IPS DF 19.7 (cell line): ENCODE measurements at regions not wholly inside any gene's neighbourhood (a gene's known extent, or its start where the extent isn't known, plus 50 kb on each side); places are given as distances from the start of the nearest gene placed in this dataset.
A peak's percentile ranks its signal among the peaks of the same experiment; 100 is the strongest.

Experiments
- DNase-seq: peaks from one replicate; pipeline ENCODE4 v3.0.0-alpha.2; 2013; ENCODE audit warnings: low read depth, low spot score

- no peak for DNase-seq
Measured at GRCh38 chr4:52231526-52231925, 180.4 kb downstream of the SPATA18 start.

DNA sequence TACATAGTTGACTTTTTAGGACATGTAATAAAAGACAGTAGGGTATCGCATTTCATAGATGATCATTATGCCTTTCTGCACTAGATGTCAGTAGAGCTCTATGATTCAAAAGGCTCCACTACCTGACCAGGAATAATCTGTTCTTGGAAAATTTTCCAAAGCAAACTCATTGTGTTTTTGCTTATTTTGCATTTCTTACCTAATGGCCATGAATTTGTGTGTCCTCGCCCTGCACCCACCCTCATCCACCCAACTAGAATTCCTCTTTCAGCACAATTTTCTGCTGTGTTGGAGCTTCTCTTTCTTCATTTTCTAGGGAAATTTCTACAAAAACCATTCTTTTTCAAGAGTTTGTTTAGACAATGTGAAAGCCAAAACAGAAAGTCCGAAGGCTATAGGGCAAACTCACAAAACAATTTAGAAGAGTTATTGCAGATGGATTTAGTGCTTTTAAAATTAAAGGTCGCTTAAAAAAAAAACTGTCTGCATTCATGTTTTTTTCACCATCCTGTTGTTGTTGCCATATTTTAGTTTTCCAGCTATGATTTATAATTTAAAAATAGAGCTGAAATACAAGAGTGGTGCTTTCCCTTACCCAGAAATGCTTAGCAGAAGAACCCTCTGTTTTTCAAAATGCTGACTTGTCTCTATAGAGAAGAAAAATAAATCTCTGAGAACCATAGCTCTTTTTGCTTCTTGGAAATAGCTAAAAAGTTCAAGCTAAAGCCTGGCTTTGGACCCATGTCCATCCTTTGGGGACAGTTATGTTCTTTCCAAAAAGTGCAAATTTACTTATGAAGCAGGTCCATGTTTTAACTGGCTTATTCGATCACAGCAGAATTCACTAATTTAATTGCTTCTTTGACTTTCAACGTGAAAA, 183.7 kb downstream of the SPATA18 start:
- DNase-seq, result peak; percentile 3

DNA sequence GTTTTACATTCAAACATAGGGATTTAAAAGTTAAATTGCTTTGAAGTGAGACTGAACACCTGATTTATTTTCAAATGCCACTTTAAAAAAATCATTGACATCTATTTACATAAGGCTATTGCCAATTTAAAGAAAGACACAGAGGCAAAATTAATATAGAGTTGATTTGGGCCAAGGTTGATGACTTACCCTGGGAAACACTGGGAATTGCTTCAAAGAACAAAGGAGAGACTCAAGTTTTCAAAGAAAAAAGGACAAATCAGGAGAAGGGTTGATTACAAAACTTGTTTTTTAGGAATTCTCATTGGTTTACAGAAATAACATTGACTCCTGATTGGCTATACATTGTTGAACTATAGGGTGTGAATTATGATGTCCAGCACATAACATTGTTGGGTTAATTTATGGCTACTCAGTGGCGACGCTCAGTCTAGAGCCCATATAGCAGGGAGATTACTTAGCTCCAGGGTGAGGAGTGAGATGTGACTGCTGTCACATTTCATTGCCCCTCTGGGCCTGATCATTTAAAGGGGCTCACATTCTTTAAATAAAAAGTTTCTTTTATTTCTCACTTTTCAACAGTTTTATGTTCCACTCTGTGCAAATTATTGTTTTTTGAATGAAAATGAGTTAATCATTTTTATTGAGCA, 184.6 kb downstream of the SPATA18 start:
- no peak for DNase-seq

DNA sequence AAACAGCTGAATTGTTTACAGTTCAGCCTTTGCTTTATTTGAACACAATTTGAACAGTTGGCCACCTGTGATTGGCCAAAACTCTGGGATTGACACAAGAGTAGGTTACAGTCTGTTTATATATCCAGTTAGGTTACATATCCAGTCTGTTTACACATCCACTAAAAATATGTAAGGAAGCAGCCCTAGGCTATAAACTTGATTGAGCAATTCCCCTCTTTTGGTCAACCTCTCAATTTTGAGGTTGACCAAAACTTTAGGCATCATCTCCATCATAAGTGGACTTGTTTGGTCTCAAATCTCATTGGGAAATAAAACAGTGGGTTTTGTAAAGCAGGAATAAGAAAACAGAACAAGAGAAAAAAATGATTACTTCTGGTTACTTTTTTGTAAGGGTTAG, 190.8 kb downstream of the SPATA18 start:
- DNase-seq, result no peak

DNA sequence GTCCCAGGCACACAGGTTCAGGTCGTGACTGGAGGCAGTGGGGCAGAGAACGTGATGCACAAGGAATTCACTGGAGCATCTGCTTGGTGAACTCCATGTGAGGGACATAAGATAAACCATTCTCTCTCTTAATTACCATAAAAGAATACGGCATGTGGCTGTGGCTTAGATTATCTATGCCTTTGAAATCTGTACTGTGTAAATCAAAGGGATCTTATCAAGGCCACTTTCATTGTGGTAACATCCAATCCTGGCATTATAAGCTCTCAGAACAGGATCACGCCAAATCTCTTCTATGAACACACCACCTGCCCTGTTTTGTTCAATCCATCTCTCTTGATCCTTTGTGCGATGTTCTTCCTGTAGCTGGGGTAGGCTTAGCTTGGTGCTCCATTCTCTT, 192.3 kb downstream of the SPATA18 start:
- DNase-seq, result no peak

GRCh38 chr4:52244103-52244775, 193.1 kb downstream of the SPATA18 start:
- DNase-seq, result no peak

DNA sequence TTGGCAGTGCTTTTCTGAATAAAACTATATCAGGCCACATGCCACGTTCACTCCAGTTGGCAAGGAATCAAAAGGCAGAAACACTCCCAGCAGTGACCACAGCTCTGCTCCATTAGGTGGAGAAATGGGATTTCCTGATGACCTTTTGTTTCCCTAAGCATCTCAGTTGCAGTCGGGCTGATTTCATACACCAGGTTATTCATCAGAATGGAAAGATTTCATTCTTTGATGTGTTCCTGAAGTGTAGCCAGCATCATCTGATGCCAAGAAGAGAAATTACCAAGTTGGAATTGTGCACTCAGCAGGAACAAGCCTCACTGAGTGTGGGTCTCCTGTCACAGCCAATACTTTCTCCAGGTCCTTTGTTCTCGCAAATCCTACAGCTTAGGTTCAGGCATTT, 193.7 kb downstream of the SPATA18 start:
- no peak for DNase-seq

- no peak for DNase-seq
Measured at GRCh38 chr4:52246827-52247226, 195.7 kb downstream of the SPATA18 start.

DNA sequence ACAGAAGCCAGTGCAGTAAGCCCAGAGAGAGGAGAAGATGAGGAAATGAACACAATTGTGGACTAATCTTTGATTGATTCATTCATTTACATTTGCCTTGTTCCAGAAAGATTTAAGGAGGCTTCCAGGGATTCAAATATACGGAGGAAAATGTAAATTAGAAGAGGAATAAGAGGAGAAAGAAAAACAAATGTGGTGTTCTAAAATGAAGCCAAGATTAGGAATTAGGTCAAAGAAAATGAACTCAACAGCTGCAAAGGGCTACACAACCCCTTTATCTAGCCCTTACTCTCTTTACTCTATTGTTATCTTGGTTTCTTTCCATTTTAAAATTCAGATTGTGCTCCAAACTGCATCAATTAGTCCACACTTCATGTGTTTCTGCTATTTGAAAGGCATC, 196.8 kb downstream of the SPATA18 start:
- DNase-seq, result no peak

DNA sequence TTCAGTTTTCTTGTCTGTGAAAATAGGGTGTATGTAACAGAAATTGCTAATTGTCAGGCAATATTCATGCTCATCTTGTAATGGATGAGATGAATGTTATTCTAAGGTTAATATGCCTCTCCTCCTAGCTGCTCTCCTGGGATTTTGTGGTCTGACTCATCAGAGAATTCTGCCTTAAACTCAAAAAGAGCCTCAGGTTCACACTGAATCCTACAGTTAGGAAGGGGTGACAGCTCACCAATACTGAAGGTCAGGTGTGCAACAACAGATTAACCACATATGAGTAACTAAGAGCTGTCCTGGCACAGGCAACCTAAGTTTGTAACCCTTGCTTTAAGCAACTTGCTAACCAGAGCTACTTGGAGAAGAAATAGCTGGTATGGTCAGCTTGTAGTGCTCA, 197.7 kb downstream of the SPATA18 start:
- no peak for DNase-seq

DNA sequence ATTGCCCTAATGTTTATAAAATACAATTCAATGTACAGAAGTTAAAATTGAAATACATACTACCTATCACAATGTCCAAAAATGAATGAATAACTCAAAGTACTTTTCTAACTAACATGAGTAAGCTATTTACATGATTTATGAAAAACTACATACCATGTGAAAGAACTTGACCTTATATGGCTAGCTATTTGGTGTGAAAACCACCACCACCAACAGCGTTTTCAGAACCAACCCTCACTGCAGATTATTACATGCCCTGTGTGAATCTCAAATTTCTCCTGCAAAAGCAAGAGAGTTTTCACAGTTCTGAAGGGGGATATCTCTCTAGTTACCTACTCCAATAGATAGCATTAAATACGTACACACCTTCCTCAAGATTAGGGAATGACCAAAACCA, 198.5 kb downstream of the SPATA18 start:
- DNase-seq, result no peak

GRCh38 chr4:52250154-52250553, 199.1 kb downstream of the SPATA18 start:
- no peak for DNase-seq

GRCh38 chr4:52251864-52252263, 200.8 kb downstream of the SPATA18 start:
- DNase-seq, result no peak

DNA sequence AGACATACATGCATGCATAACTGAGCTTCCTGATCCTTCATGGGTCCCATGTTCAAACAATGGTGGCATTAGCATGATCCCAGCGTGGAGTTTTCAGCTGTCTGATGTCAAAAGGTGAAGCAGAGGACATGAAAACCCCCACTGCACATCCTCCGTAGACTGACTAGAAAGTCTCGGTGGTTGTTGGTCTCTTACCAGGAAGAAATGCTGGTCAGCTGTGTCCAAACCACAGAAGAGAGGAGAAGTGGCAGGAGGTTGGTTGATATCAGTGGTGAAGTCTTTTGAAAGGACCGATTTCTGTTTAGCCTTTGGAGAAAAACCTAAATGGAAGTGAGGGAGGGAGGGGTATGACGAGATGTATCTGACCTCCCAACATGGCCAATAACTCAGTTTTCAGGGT, 201.9 kb downstream of the SPATA18 start:
- DNase-seq, result no peak

DNA sequence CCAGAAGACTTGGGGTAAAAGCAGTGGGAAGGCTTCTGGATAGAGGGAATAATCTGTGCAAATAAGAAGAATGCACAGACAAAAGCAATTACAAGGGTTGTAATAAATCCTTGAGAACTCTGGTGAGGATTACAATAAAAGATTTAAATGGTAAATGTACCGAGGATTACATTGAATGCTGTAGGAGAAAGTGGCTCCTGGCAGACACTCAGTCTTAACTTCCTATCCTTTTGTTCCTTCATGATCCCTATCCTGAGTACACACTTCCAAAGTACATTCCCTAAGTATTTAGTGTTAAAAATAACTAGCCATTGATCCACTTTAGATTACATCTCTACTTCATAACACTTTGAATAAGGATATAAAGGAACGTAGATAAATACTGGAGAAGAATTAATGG, 205.4 kb downstream of the SPATA18 start:
- no peak for DNase-seq

GRCh38 chr4:52259978-52260377, 208.9 kb downstream of the SPATA18 start:
- DNase-seq, result no peak

GRCh38 chr4:52260514-52261210, 209.6 kb downstream of the SPATA18 start:
- DNase-seq, result no peak

DNA sequence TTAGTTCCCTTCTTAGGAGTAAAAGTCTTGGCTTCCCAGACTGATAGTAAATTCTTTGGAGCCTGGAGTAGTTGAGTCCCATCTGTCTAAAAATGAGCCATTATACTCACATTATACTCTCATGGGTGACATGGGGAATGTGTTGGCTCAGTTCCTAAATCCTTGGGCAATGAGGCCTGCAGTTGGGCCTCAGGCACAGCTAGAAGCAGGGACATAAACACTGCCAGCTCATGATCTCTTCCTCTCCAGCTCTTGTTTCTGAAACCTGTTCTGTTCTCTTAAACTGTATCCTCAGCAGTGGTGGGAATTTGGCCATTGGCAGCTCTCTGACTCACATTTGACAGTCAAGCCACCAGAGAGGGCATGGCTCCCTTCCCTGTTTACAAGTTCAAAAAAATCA, 212.5 kb downstream of the SPATA18 start:
- no peak for DNase-seq

DNA sequence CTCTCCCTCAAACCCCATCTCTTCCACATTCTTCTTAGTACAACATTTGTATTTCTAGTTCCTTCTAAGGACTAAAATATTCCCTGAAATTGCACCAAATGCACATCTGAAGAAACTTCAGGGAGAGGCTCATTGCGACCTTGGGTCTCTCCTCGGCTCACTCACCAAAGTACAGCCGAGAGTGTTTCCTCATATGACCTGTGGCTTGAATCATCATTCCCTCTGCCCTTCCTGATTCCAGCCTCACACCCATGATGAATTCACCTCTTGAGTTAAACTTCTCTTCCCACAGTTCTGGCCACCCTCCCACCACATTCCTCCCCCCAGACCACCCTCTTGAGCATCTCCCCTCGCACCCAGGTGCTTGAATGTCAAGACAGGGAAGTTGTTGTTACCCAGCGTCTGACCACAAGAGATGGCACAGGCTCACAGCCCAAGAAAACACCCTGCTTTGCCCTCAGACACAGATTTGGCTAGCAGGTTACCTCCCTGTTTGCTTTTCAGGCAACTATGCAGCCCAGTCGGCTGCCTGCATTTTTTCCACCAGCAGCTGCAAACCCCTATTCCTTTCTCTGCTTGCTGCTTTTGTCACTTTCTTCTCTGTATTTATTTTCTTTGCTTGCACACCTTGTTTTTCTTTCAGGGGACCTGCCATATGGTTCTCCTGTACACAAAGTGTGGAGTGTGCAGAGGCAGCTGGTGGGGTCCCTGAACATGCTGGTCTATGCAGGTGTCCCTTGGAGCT, 214.8 kb downstream of the SPATA18 start:
- no peak for DNase-seq

DNA sequence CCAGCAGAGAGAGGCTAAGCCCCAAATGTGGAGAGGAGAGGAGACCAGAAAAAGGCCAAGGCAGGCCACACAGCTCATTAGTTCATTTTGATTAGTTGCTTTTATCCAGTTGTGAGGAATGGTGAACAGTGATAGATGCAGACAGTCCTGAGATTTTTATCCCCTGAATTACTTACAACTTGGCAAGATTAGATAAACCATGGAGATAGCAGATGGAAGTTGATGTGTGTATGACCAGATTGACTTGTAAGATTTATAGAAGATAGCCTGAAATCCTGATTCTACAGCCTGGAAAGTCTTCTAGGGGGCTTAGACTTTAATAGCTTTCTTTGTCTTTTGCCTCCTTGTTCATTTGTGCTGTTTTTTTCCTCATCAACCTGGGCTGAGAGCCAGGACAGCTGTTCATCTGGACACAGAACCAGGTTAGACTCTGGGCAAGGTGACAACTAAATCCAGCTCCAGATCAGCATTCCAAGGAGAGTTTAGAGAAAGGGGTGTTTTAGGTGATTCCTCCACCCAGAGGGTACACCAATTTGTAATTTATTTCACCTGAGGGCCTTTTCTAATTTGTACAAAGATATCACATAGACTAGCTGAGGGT, 215.5 kb downstream of the SPATA18 start:
- no peak for DNase-seq

DNA sequence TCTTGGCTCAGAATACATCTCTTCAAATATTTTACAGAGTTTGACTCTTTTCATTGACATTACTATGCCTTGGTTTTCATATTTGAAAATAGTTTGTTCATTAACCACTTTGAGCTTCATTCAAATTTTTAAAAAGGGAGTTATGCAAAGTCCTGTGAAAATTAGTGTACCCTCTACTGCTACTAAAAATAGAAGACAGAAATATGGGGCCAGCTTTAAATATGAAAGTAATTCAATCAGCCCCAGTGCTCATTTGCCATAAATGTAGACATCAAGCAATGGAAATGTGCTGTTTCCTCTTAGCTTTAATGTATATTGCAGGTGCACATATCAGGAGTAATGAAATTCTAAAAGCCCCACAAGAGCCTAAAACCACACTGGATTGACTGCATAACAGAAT, 218.7 kb downstream of the SPATA18 start:
- no peak for DNase-seq
